NCI-H1417 (cell line): ENCODE measurements at regions not wholly inside any gene's neighbourhood (a gene's known extent, or its start where the extent isn't known, plus 50 kb on each side); places are given as distances from the start of the nearest gene placed in this dataset.

Experiments used
- DNase-seq, 3 experiments: peaks; one replicate each; lab custom pipeline; 2025; lab: John Stamatoyannopoulos, UW

DNA sequence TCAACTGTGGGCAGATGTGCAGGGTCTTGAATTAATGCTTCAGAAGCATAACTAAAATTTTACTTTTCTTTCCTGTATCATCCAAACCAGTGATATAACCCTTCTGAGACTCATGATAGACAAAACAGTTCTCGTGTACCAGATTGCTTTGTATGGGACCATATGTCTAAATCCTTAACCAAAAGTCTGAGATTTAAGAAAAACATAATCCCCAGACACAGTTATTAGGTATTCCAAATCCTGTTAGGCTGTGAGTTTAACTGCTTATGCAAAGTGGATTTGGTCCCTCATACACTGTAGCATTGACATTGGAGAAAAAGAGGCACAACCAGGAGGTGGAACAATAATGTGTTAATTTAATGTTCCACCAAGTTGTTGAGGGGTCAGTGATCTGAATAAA, 235.0 kb downstream of the PMAIP1 start:
- DNase-seq = no peak

DNA sequence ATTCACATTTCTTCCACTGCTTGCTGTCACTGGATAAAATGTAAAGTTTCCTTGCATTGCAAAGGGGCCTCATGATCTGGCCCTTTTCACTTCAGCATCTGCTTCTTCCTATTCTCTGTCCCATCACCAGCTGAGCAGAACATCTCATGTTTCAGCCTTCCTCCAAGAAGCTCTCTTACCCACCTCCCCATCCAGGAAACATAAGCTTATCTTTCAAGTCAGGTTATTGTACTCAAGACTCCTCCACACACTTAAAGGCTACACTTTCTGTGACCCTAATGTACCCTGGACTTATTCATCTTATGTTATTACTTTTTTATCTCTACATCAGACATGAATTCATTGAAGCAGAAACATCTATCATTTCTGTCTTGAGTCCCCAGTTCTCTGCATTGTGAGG, 230.5 kb downstream of the PMAIP1 start:
- no peak for DNase-seq

DNA sequence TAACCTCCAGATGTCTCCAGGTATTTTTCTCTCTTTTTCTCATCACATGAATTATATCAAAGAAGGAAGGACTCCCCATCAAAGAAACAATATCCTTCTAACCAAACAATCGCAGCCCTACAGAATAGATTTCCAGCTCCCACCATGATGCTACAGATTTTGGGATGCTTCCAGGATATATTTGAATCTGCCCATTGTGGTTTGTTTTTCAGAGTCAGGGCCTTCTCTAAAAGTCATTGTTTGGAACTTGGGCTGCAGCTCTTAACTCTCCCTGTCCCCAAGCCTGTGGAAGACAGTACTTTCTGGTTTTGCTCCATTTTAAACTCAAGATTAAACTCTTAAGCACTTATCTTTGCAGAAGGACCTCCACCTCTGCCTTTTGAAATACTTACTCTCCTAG, 223.2 kb downstream of the PMAIP1 start:
- DNase-seq = no peak

DNA sequence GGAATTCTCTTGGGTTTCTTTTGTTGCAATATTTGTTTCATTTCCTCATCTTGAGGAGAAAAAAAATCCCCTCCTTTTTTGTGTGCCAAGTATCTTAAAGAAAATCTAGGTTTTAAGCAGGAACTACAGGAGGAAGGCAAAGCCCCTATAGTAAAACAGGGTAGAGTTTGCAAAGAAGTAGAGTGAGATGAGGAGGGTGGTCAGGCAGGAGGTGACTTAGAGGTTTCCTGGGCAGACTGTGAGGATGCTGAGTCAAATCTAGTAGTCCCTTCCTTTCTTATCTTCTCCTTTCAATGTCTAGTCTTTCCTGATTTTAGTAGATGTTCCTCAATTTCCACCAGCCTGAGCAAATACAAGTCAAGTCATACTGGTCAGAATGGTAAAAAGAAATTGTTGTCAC, 222.5 kb downstream of the PMAIP1 start:
- DNase-seq = no peak

DNA sequence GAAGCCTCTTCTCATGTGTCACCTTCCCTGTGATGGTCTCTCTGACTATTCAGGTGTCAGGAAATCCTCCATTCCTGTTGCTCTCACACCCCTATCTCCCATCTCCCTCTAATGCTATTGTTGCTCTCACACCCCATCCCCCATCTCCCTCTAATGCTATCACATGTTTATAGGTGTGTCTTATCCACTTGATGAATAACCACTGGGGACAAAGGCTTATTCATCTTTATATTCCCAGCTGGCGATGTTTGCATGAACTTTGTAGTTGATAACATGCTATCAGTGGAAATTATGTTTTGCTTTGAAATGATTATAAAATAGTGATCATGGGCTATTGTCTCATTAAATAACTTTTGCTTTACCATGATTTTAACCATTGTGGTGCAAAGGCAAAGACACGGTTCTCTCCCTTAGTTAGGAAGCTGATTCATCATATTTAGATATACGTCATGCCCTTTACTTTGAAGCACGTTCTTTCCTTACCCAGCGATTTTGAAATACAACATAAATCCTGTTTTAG, 220.5 kb downstream of the PMAIP1 start:
- peak in 2 of 3 experiments; percentile 24 to 41 for DNase-seq

DNA sequence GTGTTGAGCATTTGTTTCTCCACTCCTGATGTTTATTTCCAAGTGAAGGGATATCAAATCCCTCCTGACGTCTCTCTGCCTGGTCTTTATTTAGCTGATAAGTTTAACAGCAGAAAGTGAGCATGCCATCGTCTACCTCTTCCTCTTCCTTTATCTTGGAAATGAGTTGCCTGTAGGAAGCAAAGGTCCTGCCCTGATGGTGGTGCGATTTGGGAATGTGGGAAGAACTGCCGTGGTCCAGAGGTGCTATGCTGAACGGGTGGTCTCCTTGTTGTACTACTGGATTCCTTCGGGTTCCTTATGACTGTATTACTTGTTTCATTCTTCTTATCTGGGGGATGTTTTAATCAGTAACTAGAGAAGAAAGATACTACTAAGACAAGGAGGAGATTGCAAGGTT, 217.5 kb downstream of the PMAIP1 start:
- DNase-seq = no peak

DNA sequence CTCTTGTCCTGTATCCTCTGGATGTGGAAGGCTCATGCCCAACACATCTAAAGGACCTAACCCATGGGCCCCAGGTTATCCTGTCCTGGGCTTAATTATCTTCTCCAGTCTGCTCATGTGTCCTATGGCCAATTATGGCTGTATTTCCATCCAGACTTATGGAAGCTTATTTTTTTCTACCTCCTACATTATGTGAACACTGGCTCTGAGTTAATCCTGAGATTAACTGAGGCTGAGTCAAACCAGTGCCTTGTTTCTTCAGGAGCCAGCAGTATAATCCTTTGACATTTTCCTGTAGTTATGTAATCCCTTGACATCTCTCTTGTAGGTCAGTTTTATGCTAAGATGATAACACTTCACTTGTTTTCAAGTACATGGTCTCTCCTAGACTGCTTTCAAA, 213.6 kb downstream of the PMAIP1 start:
- no peak for DNase-seq

DNA sequence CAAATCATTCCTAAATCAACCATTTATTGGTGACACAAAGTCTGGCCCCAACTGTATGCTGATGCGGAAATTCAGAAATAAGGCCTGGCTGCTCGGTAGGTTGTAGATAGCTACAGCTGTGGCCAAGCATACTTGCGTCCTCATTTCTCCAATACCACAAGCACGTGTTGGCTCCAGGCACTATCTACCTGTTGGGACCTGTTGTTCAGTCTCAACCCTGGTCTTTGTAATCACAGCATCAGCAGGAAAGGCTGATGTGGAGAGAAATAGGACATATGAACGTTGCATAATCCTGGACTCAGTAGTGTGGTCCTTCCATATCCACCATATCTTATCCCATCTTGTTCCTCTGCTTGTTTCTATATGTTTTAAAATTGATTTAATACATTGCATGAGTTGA, 212.6 kb downstream of the PMAIP1 start:
- DNase-seq = no peak

DNA sequence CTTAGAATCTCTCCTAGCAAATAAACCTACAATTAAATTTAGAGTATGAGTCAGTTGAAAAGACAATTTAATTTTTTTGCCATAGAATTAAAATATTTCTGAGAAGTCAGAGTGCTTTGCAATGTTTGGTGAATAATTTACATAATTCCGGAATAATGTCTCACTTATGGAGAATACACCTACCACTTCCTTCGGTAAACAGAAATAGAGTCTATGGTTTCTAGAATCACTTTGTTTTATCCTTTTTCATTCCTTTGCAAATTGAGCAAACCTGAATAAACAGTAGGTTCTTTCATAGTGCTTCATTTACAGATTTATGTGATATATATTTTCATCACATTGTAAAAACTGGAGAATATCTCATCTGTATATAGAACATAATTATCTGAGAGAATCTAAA, 211.7 kb downstream of the PMAIP1 start:
- no peak for DNase-seq

DNA sequence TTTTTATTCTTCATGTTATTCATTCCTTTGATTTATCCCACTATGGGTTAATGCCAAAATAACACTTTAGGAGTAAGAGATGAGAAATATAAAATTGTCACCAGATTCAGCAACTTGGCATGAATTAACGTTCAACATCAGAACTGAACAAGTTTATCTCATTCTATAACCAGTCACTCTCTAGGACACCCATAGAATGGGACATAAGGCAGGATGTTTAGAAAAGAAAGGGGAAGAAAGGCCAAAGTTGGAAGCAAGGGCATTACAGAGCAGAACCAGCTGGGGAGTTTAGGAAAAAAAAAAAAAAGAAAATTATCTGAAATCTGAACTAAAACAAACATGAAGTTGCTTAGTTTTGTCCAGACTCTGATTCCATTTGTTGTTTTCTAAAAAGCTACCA, 211.0 kb downstream of the PMAIP1 start:
- DNase-seq = no peak

DNA sequence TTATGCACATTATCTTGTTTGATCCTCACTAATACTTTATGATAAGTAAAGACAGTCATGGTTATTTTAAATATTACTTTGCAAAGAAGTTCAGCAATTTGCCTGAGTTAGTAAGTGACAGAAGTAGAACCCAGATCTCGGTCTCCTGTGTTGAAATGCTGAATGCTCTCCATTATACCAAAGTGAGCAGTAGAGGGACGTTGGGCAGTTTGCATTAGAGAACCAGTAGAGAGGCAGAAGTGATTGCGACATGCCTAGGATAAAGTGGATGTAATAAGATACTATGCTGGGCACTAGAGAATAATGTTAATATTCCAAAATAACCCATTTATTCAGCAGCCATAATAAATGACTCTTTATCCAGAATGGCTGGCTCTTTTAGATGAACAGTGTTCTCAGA, 201.0 kb downstream of the PMAIP1 start:
- DNase-seq = no peak

DNA sequence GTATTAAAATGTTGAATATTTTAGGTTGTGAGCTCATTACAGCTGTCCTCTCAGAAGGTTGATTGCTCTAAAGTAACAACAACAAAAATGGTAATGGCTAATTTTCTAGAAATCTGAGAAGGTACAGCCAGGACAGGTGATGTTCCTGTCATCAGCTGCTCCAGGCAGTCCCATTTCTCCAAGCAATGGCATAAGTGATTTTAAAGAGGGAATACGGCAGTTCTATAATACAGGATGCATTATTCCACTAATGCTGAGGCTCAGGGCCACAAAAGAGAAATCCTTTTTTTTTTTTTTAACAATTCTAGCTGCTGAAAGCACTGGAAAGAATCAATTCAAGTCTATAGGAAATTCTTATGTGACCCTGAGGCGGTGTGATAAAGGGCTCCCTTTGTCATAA, 199.9 kb downstream of the PMAIP1 start:
- DNase-seq = peak in 1 of 3 experiments; percentile 62

DNA sequence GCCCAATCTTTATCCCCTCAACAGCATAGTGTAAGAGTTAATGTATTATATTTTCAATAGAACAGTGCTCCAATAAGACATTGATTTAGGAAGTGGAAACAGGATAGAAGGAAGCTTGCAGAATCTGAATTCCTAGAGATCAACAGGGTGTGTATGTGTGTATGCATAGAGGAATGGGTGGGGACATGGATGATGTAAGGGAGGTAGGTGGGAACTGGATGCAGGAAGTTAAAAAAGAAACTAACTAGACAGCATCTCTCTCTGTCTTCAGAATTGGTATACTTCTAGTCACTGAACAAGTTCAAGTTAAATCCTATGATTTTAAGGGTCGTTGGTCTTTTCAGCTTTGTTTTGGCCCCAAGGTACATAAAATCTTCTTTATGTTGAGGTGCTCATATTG, 196.6 kb downstream of the PMAIP1 start:
- no peak for DNase-seq

DNA sequence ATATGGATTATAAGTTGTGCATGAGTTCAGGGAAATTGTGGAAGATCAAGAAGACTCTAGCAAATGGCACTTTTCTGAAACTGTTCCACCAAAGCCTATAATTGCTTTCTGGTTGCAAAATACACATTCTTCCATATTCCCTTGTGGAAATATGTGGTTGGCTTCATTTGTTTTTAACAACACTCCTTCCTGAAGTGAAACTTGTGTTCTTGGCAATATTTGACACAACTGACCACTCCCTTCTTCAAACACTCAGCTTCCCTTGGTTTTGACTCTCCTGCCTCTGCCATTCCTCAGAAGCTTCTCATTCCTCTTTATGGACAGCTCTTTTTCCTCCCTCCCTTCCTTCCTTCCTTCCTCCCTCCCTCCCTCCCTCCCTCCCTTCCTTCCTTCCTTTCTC, 192.3 kb downstream of the PMAIP1 start:
- DNase-seq = no peak

DNA sequence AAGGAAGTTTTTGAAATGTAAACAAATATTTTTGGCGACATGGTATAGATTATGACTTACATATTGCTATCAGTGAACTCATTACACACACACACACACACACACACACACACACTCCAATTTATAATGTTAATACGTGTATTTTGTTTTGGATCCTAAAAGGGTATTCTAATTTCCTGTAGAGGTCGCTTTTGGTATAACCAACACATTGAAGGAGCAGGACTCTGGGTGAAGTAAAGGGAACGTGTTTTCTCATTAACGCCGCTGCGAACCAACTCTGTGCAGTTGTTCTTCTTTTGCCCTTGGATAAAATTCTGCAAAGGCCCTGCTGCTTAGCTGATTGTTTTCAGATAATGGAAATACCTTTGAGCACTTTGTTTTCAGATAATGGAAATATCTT, 190.4 kb downstream of the PMAIP1 start:
- DNase-seq = no peak

DNA sequence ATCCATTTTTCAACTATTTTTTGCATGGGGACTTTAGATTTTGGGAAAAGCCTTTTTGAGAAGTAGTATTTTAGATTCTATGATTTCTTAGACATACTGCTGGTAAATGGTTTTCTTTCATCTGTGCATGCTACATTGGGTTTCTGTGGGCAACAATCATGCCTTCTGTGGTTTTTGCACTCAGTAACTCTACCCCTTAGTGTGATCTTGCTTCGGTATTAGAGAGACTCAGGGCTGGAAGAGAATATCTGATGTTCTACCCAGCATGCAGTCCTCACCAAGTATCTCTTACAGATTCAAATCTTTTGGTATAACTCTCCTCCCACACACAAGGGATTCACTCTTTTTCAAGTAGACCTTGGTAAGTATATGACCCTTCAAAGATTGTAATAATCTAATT, 183.0 kb downstream of the PMAIP1 start:
- no peak for DNase-seq

DNA sequence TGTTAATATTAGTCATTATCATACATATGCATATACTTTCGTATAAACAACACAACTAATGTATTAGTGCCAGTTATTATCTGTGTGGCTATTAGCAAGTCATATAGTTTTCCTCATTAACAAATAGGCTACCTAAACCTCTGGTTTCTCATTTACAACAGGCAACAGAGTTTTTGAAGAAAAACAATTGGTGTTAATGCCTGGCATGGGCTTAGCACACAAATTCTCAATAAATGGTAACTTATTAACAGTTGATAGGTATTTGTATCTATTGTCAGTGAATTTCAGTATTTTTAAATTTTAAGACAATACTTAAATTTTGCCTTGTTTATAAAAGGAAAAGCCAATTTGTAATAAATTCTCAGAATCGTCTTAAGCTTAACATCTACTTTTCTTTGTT, 182.5 kb downstream of the PMAIP1 start:
- no peak for DNase-seq

DNA sequence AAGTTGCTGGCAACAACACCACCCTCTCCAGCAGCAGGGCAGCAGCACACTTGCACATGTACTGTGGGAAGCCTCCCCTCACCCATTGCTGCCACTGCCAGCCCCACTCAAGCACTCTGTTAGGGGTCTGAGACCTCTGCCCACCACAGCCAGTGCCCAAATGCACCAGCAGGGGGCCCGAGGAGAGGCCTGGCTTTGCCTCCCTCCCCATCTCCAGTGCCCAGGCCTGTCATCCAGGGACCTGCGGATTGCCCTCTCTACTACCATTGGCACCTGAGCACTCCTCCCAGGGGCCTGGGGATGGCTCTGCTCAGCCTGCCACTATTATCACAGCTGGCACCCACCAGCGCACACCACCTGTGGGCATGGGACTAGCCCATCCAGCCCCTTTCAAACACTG, 175.7 kb downstream of the PMAIP1 start:
- no peak for DNase-seq

DNA sequence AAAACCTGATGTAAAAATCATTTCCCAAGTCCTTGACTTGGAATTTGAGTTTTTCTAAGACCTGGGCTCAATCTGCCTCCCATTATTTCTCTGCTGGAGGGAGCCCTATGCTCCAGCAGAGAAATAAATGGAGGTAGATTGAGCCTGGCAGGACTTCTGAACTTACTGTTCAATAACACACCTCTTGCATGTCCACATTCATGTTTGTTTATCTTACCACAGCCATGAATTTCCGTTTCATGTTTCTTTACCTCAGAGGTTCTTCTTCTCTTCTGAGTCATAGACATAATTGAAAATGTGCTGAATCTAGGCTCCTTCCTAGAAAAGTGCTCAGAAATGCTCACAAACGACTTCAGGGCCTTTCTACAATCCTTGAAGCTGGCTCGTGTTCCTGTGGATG, 170.8 kb downstream of the PMAIP1 start:
- DNase-seq = no peak

DNA sequence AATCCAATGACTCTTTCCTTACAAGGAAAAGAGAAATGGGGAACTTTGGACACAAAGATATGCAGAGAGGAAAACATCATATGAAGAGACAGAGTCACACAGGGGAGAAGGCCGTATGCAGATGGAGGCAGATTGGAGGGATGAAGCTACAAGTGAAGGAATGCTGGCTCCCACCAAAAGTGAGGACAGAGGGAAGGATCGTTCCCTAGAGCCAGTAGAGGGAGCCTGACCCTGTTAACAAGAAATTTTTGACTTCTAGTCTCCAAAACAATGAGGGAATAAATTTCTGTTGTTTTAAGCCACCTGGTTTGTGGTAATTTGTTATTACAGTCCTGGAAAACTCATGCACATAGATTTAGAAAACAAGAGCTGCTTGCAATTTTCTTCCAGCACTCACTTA, 169.3 kb downstream of the PMAIP1 start:
- DNase-seq = no peak

DNA sequence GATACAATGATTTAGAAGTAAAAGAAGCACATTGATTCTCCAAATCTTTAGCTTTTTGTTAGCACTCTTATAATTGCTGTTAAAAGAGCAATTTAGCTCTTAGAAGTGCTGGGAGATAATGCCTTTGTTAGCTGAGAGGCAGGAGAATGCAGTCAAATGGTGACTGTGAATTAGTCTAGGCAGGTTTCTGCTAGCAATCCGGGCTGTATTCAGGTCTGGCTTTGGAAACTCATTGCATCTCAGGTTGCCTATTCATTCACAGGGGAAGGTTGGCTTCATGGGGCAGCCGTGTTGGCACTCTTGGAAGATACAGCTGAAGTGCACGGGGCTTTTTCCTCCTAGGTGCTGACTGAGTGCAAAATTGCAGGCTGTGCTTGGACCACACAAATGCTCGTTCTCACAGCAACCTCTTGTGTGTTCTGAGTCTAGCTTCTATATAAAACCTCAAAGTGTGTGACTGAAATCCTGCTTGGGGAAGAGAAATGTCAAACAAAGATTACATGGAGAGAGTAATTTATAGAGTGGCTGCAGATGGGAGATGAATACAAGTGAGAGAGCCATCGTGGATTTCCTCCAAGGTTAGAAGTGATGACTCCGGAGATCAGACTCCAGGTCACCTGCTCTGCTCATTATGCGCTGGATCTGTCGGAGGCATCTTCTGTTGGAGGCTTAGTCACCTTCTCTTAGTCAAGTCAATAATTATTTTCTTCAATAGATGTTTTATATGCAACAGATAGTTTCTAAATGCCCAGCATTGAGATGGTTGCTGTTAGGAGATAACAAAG, 167.8 kb downstream of the PMAIP1 start:
- peak; percentile 29 to 81 (median 50) for DNase-seq

DNA sequence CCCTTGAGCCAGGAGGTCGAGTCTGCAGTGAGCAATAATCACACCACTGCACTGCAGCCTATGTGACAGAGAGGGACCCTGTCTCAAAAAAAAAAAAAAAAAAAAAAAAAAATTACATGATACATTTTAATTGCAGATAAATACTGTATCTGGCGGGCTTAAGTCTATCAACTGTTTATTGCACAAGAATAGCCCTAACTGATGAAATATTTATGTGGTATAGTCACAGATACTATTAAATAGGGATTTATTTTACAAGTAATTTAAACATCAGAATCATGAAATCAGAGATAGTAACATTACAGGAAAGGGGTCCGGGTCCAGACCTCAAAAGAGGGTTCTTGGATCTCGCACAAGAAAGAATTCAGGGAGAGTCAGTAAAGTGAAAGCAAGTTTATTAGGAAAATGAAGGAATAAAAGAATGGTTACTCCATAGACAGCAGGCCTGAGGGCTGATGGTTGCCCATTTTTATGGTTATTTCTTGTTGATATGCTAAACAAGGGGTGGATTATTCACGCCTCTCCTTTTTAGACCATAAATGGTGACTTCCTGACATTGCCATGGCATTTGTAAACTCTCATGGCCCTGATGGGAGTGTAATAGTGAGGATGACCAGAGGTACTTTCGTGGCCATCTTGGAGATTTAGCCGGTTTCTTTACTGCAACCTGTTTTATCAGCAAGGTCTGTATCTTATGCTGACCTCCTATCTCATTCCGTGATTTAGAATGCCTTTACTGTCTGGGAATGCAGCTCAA, 166.6 kb downstream of the PMAIP1 start:
- DNase-seq = peak in 1 of 3 experiments; percentile 13

DNA sequence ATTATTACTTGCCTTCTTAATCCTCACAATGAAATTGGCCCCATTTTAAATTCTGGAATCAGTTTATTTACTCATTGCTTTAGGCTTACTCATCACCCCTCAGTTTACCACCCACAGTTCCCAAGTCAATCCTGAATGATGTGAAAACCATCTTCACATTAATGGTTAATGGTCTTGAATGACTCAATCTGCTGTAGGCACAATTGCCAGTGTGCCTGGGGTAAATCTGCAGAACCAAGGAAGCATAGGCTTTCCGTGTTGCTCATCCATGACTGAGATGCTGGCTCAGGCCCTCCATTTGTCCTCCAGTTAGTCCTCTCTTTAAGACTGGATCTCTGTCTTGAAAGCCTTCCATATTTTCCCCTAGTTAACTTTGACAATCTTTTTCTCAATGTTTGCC, 164.5 kb downstream of the PMAIP1 start:
- DNase-seq = no peak
